ENCODE measurements at regions not wholly inside any gene's neighbourhood (a gene's known extent, or its start where the extent isn't known, plus 50 kb on each side); places are given as distances from the start of the nearest gene placed in this dataset.

DNA sequence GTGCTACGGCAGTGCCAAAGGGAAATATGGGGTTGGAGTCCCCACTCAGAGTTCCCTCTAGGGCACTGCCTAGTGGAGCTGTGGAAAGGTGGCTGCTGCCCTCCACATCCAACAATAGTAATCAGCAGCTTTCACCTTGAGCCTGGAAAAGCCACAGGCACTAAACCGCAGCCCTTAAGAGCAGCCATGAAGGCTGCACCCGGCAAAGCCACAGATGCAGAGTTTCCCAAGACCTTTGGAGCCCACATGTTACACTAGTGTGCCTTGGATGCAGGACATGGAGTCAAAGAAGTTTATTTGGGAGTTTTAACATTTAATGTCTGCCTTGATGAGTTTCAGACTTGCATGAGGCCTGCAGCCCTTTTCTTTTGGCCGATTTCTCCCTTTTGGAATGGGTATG is 91.4 kb upstream of the HSF2 start:
- Histone ChIP-seq H3K27me3 (no peaks in the 10 kb centered on the region), H3K4me3 (no peak overlapping the region), H3K27ac (no peak overlapping the region), H3K9me3 (peaks cover 0 to 25% (median 0%) of the 10 kb centered on the region in 12 donors), H3K36me3 (no peaks in the 10 kb centered on the region), H3K4me1 (no peaks in the 10 kb centered on the region)
- no peak for DNase-seq
- intact Hi-C loops (cut with DNase I), result no loop called here
- TF ChIP-seq, protein P1, sequence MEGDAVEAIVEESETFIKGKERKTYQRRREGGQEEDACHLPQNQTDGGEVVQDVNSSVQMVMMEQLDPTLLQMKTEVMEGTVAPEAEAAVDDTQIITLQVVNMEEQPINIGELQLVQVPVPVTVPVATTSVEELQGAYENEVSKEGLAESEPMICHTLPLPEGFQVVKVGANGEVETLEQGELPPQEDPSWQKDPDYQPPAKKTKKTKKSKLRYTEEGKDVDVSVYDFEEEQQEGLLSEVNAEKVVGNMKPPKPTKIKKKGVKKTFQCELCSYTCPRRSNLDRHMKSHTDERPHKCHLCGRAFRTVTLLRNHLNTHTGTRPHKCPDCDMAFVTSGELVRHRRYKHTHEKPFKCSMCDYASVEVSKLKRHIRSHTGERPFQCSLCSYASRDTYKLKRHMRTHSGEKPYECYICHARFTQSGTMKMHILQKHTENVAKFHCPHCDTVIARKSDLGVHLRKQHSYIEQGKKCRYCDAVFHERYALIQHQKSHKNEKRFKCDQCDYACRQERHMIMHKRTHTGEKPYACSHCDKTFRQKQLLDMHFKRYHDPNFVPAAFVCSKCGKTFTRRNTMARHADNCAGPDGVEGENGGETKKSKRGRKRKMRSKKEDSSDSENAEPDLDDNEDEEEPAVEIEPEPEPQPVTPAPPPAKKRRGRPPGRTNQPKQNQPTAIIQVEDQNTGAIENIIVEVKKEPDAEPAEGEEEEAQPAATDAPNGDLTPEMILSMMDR (IDR thresholded peaks at IDR 0.05), result no peak
- TF ChIP-seq POLR2A (IDR thresholded peaks at IDR 0.05), result no peak
- no peak for ATAC-seq
- WGBS, 4 donors, result 83 to 94% (median 85%) methylated on average over 2 to 4 of the region's 4 CpGs

DNA sequence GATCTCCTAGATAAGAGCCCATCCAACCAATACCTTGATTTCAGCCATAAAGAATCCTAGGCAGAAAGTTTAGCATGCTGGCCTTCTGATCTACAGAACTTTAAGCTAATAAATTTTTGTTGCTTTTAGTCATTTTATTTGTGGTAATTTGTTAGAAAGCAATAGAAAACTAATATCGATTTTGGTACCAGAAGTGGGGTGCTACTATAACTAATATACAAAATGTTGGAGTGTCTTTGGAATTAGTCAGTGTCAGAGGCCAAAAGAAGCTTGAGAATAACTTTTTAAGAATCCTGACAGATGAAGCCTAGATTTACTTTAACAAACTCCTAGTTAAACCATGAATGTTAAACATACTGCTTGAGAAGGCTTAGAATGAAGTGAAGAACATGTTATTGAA is 83.6 kb upstream of the HSF2 start:
- Histone ChIP-seq H3K4me1 (no peaks in the 10 kb centered on the region), H3K4me3 (no peak overlapping the region), H3K36me3 (no peaks in the 10 kb centered on the region), H3K27ac (no peak overlapping the region), H3K27me3 (no peaks in the 10 kb centered on the region), H3K9me3 (peaks cover 0 to 12% (median 3%) of the 10 kb centered on the region in 12 donors)
- DNase-seq, result no peak
- intact Hi-C loops (cut with DNase I), result no loop called here
- TF ChIP-seq POLR2A (IDR thresholded peaks at IDR 0.05), result no peak
- TF ChIP-seq, protein P1 (IDR thresholded peaks at IDR 0.05), result no peak
- 47 to 70% (median 61%) methylated on average over 1 of the region's 1 CpG for WGBS, 4 donors
- ATAC-seq, result no peak

DNA sequence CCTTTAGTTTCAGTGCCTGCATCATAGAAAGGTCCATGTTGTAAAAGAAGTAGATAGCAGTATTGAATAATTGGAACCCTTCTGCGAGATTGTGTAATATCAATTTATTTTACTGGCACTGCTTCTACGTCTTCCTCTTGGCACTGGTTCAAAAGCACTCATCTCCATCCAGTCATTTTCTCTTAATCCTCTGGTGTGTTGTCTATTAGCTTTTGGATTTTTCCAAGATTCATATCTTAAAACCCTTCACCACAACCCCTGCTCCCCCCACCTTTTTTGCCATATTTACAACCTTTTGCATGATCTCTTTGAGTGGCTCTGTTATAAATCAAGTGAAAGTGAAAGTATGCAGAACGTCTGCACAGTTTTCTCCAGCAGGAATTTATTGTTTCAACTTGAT is 76.6 kb upstream of the HSF2 start:
- TF ChIP-seq POLR2A (IDR thresholded peaks at IDR 0.05), result no peak
- TF ChIP-seq, protein P1 (IDR thresholded peaks at IDR 0.05), result no peak
- WGBS, 4 donors, result 25 to 37% (median 28%) methylated on average over 3 of the region's 3 CpGs
- no peaks in the 10 kb centered on the region for H3K9me3 ChIP-seq
- no peak for DNase-seq
- H3K27ac ChIP-seq, result no peak overlapping the region
- intact Hi-C loops (cut with DNase I), result no loop called here
- no peak for ATAC-seq
- no peaks in the 10 kb centered on the region for H3K36me3 ChIP-seq
- H3K27me3 ChIP-seq, result no peaks in the 10 kb centered on the region
- peak overlapping the region in 9 of 12 donors; percentile 34 to 58 (median 49) for H3K4me3 ChIP-seq
- H3K4me1 ChIP-seq, result peaks cover 0 to 6% (median 0%) of the 10 kb centered on the region in 12 donors

DNA sequence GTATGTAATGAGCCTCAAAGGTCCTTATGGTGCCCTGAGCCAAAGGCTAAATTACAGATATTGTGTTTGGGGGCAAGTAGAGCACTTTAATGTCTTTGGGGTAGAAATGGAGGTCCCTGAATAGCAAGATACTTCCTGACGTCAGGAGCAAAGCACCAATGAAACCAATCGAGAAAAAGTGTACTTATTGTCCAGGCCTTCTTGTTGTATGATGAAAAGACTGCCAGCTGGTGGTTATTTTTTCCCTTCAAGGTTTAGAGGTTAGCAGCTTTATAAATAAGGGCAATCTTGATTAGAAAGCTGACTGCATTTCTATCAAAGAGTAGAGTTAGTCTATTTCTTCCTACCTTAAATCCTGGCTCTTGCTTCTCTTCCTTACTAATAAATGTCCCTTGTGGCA is 76.1 kb upstream of the HSF2 start:
- Histone ChIP-seq H3K4me3 (peak overlapping the region in 9 of 12 donors; percentile 34 to 58 (median 49)), H3K27ac (peak overlapping the region in 1 of 12 donors; percentile 18), H3K36me3 (no peaks in the 10 kb centered on the region), H3K4me1 (peaks cover 0 to 6% (median 0%) of the 10 kb centered on the region in 12 donors), H3K9me3 (no peaks in the 10 kb centered on the region), H3K27me3 (peaks cover 0 to 4% (median 0%) of the 10 kb centered on the region in 9 donors)
- intact Hi-C loops (cut with DNase I), result no loop called here
- ATAC-seq, result no peak
- no peak for DNase-seq
- no peak for TF ChIP-seq POLR2A (IDR thresholded peaks at IDR 0.05)
- TF ChIP-seq, protein P1 (IDR thresholded peaks at IDR 0.05), result no peak
- 49 to 70% (median 62%) methylated on average over 2 of the region's 2 CpGs for WGBS, 4 donors

Measured in heart left ventricle (tissue), 16 donors.